ENCODE measurements at regions not wholly inside any gene's neighbourhood (a gene's known extent, or its start where the extent isn't known, plus 50 kb on each side); places are given as distances from the start of the nearest gene placed in this dataset.

DNA sequence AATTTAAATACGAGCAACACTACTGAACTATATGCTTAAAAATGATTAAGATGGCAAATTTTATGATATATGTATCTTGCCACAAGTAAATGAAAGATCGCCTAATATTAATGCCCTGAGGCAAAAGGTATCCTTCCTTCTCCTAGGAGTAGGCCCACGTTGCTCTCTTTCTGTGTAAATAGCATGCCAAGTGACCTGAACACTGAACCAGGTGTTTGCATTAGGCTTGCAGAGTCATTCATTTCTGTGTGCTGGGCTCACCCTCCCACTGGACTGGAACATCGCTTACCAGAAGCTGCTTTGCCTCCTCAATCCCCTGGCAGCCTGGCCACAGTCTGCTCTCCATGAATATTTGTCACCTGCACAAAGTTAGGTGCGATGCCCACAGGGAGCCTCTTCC lies 83.3 kb upstream of the TNFSF11 start:
- Histone ChIP-seq H3K9ac (ENCODE audit: control insufficient read depth, extremely low read depth, insufficient read depth, low read length) (no peak overlapping the region), H3K4me1 (ENCODE audit: control insufficient read depth, extremely low read depth, insufficient read depth, low read length) (peaks cover 14% of the 10 kb centered on the region), H3K9me3 (ENCODE audit: control insufficient read depth, low read depth, low read length) (no peaks in the 10 kb centered on the region), H3K4me3 (ENCODE audit: control insufficient read depth in 2 of 3, extremely low read depth in 1 of 3, insufficient read depth in 2 of 3, low read depth in 1 of 3, low read length in 3 of 3) (no peak overlapping the region), H3K36me3 (ENCODE audit: control insufficient read depth in 2 of 2, extremely low read depth in 1 of 2, insufficient read depth in 2 of 2, low read length in 2 of 2) (no peaks in the 10 kb centered on the region), H3K4me2 (ENCODE audit: control insufficient read depth, extremely low read depth, insufficient read depth, low read depth, low read length) (no peak overlapping the region), H3K27me3 (ENCODE audit: control insufficient read depth, extremely low read depth, insufficient read depth, low read length) (no peaks in the 10 kb centered on the region), H3K9me1 (ENCODE audit: control insufficient read depth, extremely low read depth, insufficient read depth, low read length) (no peaks in the 10 kb centered on the region), H2AFZ (ENCODE audit: control insufficient read depth, low read length) (no peak overlapping the region), H3K79me2 (ENCODE audit: control insufficient read depth, insufficient read depth, low read length) (no peaks in the 10 kb centered on the region), H4K20me1 (ENCODE audit: control insufficient read depth, extremely low read depth, insufficient read depth, low read length) (no peaks in the 10 kb centered on the region), H3K27ac (ENCODE audit: control insufficient read depth, insufficient read depth, low read length) (no peak overlapping the region)
- TF ChIP-seq EZH2 (IDR thresholded peaks at IDR 0.05; ENCODE audit: low read length) (no peak), CTCF (optimal IDR thresholded peaks at IDR 0.05 in 1 of 3, IDR thresholded peaks at IDR 0.05 in 1 of 3, conservative IDR thresholded peaks at IDR 0.05 in 1 of 3; ENCODE audit: extremely low read depth in 1 of 3, insufficient read depth in 2 of 3, low read length in 3 of 3) (no peak)
- dilution Hi-C loops (cut with MboI; ENCODE audit: extremely low pct_ligation_motif_present, low sequenced_read_pairs): no loop called here
- no peak for DNase-seq (ENCODE audit: low read depth, low spot score)
- FAIRE-seq: no peak

- dilution Hi-C loops (cut with MboI; ENCODE audit: extremely low pct_ligation_motif_present, low sequenced_read_pairs): no loop called here
Measured at GRCh38 chr13:42492372-42492920, 81.5 kb upstream of the TNFSF11 start.

More at GRCh38 chr13:42492372-42492920, 81.5 kb upstream of the TNFSF11 start:
- Histone ChIP-seq H3K4me1 (ENCODE audit: control insufficient read depth, extremely low read depth, insufficient read depth, low read length) (peaks cover under 1% of the 10 kb centered on the region), H3K9me3 (ENCODE audit: control insufficient read depth, low read depth, low read length) (no peaks in the 10 kb centered on the region), H3K36me3 (ENCODE audit: control insufficient read depth in 2 of 2, extremely low read depth in 1 of 2, insufficient read depth in 2 of 2, low read length in 2 of 2) (no peaks in the 10 kb centered on the region), H3K9ac (ENCODE audit: control insufficient read depth, extremely low read depth, insufficient read depth, low read length) (no peak overlapping the region), H3K27me3 (ENCODE audit: control insufficient read depth, extremely low read depth, insufficient read depth, low read length) (no peaks in the 10 kb centered on the region), H3K4me2 (ENCODE audit: control insufficient read depth, extremely low read depth, insufficient read depth, low read depth, low read length) (no peak overlapping the region), H3K27ac (ENCODE audit: control insufficient read depth, insufficient read depth, low read length) (no peak overlapping the region), H3K79me2 (ENCODE audit: control insufficient read depth, insufficient read depth, low read length) (no peaks in the 10 kb centered on the region), H3K9me1 (ENCODE audit: control insufficient read depth, extremely low read depth, insufficient read depth, low read length) (no peaks in the 10 kb centered on the region), H2AFZ (ENCODE audit: control insufficient read depth, low read length) (no peak overlapping the region), H3K4me3 (ENCODE audit: control insufficient read depth in 2 of 3, extremely low read depth in 1 of 3, insufficient read depth in 2 of 3, low read depth in 1 of 3, low read length in 3 of 3) (no peak overlapping the region), H4K20me1 (ENCODE audit: control insufficient read depth, extremely low read depth, insufficient read depth, low read length) (no peaks in the 10 kb centered on the region)
- FAIRE-seq: no peak
- TF ChIP-seq CTCF (optimal IDR thresholded peaks at IDR 0.05 in 1 of 3, IDR thresholded peaks at IDR 0.05 in 1 of 3, conservative IDR thresholded peaks at IDR 0.05 in 1 of 3; ENCODE audit: extremely low read depth in 1 of 3, insufficient read depth in 2 of 3, low read length in 3 of 3) (no peak), EZH2 (IDR thresholded peaks at IDR 0.05; ENCODE audit: low read length) (no peak)
- no peak for DNase-seq (ENCODE audit: low read depth, low spot score)

All from keratinocyte (primary cell).